IMR-90 (cell line): ENCODE measurements at regions not wholly inside any gene's neighbourhood (a gene's known extent, or its start where the extent isn't known, plus 50 kb on each side); places are given as distances from the start of the nearest gene placed in this dataset.

Experiments used
- ATAC-seq: fragments of 200-7000 bp; cut with Tn5 transposase; 2 replicates; pipeline ENCODE4 v1.9.1; 2020; ENCODE audit warnings: low read depth, mild to moderate bottlenecking, moderate library complexity
- BruUV-seq: library from RNA; stranded (reverse); fragments of 400-500 nt; replicated peaks from 2 replicates; lab custom pipeline; 2021; lab: Mats Ljungman, UMichigan
- CTCF ChIA-PET: fragments of 300-600 bp; formaldehyde crosslinking; extraction: SDS; loops from one replicate; lab custom pipeline; 2021; ENCODE audit warnings: antibody characterized with exemption; lab: Yijun Ruan, JAX
- POLR2A ChIA-PET: fragments of 300-600 bp; sonication (Branson Sonifier 250); formaldehyde crosslinking; loops from one replicate; lab custom pipeline; 2022; ENCODE audit warnings: antibody characterized with exemption; ENCODE audit not compliant: unreplicated experiment; lab: Charles Lee
- DNase-seq: peaks from one replicate; pipeline ENCODE4 v3.0.0; 2013
- H2AFZ ChIP-seq: replicated peaks from 2 replicates; pipeline ENCODE3; 2013; ENCODE audit warnings: low read length, mild to moderate bottlenecking; ENCODE audit not compliant: poor library complexity
- H2AK5ac ChIP-seq: 2 replicates; pipeline ENCODE4 v1.6.1; 2013; ENCODE audit warnings: low read depth, low read length, inconsistent platforms
- H2AK9ac ChIP-seq: replicated peaks from 2 replicates; pipeline ENCODE3; 2013; ENCODE audit warnings: mild to moderate bottlenecking, low read depth, low read length, moderate library complexity; ENCODE audit not compliant: poor library complexity
- H2BK120ac ChIP-seq: 2 replicates; pipeline ENCODE4 v1.6.1; 2013; ENCODE audit warnings: low read depth, low read length, inconsistent platforms
- H2BK15ac ChIP-seq: 3 replicates; pipeline ENCODE4 v1.6.1; 2013; ENCODE audit warnings: low read depth, low read length, inconsistent platforms
- H2BK20ac ChIP-seq: 2 replicates; pipeline ENCODE4 v1.6.1; 2013; ENCODE audit warnings: low read depth, mild to moderate bottlenecking, inconsistent platforms, low read length, moderate library complexity
- H2BK5ac ChIP-seq: 2 replicates; pipeline ENCODE4 v1.6.1; 2013; ENCODE audit warnings: mild to moderate bottlenecking, low read depth, low read length, inconsistent platforms; ENCODE audit not compliant: poor library complexity, severe bottlenecking
- H3K14ac ChIP-seq: replicated peaks from 2 replicates; pipeline ENCODE4 v1.6.1; 2013; ENCODE audit warnings: low read depth, low read length, inconsistent platforms
- H3K18ac ChIP-seq: 2 replicates; pipeline ENCODE4 v1.6.1; 2013; ENCODE audit warnings: low read depth, low read length, control low read depth
- H3K23ac ChIP-seq: 2 replicates; pipeline ENCODE4 v1.6.1; 2013; ENCODE audit warnings: low read depth, low read length, inconsistent platforms
- H3K27ac ChIP-seq: 2 replicates; pipeline ENCODE4 v1.5.1; 2013; ENCODE audit warnings: mild to moderate bottlenecking, control low read depth, low read length; ENCODE audit not compliant: insufficient read depth
- H3K27me3 ChIP-seq: 2 replicates; pipeline ENCODE4 v1.6.1; 2013; ENCODE audit warnings: low read length; ENCODE audit not compliant: control insufficient read depth, insufficient read depth
- H3K36me3 ChIP-seq: 2 replicates; pipeline ENCODE4 v1.6.1; 2013; ENCODE audit warnings: low read length, mixed read lengths; ENCODE audit not compliant: control insufficient read depth, insufficient read depth
- H3K4ac ChIP-seq: 2 replicates; pipeline ENCODE4 v1.6.1; 2013; ENCODE audit warnings: low read depth, low read length, inconsistent platforms
- H3K4me1 ChIP-seq: 2 replicates; pipeline ENCODE4 v1.6.1; 2013; ENCODE audit warnings: low read length, mixed read lengths; ENCODE audit not compliant: control insufficient read depth, insufficient read depth
- H3K4me2 ChIP-seq: 2 replicates; pipeline ENCODE4 v1.6.1; 2013; ENCODE audit warnings: low read depth, mild to moderate bottlenecking, control low read depth, low read length, moderate library complexity
- H3K4me3 ChIP-seq: 2 replicates; pipeline ENCODE4 v1.5.1; 2013; ENCODE audit warnings: low read depth, mild to moderate bottlenecking, control low read depth, low read length, moderate library complexity; ENCODE audit not compliant: insufficient read depth
- H3K56ac ChIP-seq: 2 replicates; pipeline ENCODE4 v1.6.1; 2013; ENCODE audit warnings: low read length, inconsistent platforms; ENCODE audit not compliant: insufficient read depth; ENCODE audit errors: extremely low read depth
- H3K79me1 ChIP-seq, 2 experiments: 2 replicates each; pipeline ENCODE4 v1.6.1; 2013; ENCODE audit warnings: low read length in 2 of 2, inconsistent platforms in 1 of 2, low read depth in 1 of 2
- H3K9ac ChIP-seq: 2 replicates; pipeline ENCODE4 v1.6.1; 2013; ENCODE audit warnings: low read depth, low read length, control low read depth
- H3K9me1 ChIP-seq: 2 replicates; pipeline ENCODE4 v1.6.1; 2013; ENCODE audit warnings: low read length, inconsistent platforms; ENCODE audit not compliant: insufficient read depth
- H3K9me3 ChIP-seq: 2 replicates; pipeline ENCODE4 v1.6.1; 2013; ENCODE audit warnings: low read length; ENCODE audit not compliant: control insufficient read depth, insufficient read depth
- H4K20me1 ChIP-seq: 2 replicates; pipeline ENCODE4 v1.6.1; 2013; ENCODE audit warnings: low read length, inconsistent platforms; ENCODE audit not compliant: insufficient read depth
- H4K5ac ChIP-seq: 2 replicates; pipeline ENCODE4 v1.6.1; 2013; ENCODE audit warnings: mild to moderate bottlenecking, low read depth, low read length, control low read depth
- H4K8ac ChIP-seq, 2 experiments: 2 replicates each; pipeline ENCODE4 v1.6.1; 2013; ENCODE audit warnings: low read depth in 2 of 2, low read length in 2 of 2, control low read depth in 1 of 2, inconsistent platforms in 1 of 2
- H4K91ac ChIP-seq: 2 replicates; pipeline ENCODE4 v1.6.1; 2013; ENCODE audit warnings: low read depth, low read length, inconsistent platforms; ENCODE audit not compliant: insufficient read depth
- BHLHE40 ChIP-seq: fragments of 150-350 bp; IDR thresholded peaks from 2 replicates; pipeline ENCODE4 v1.6.1; 2016; ENCODE audit warnings: mild to moderate bottlenecking, low read depth, low read length
- CEBPB ChIP-seq: IDR thresholded peaks from 2 replicates; pipeline ENCODE4 v1.6.1; 2012; ENCODE audit warnings: low read depth, low read length, improper control_type of control experiment
- CHD1 ChIP-seq: IDR thresholded peaks from 2 replicates; pipeline ENCODE4 v1.6.1; 2012; ENCODE audit warnings: low read depth, low read length, improper control_type of control experiment
- FOS ChIP-seq: fragments of 150-350 bp; IDR thresholded peaks from 2 replicates; pipeline ENCODE4 v1.6.1; 2016; ENCODE audit warnings: low read depth, low read length
- MAFK ChIP-seq: IDR thresholded peaks from 2 replicates; pipeline ENCODE4 v1.6.1; 2012; ENCODE audit warnings: low read depth, low read length, improper control_type of control experiment
- MAZ ChIP-seq: IDR thresholded peaks from 2 replicates; pipeline ENCODE4 v1.6.1; 2012; ENCODE audit warnings: low read depth, mild to moderate bottlenecking, low read length, improper control_type of control experiment, moderate library complexity, borderline replicate concordance
- MXI1 ChIP-seq: IDR thresholded peaks from 2 replicates; pipeline ENCODE4 v1.6.1; 2012; ENCODE audit warnings: low read depth, mild to moderate bottlenecking, low read length, moderate library complexity, borderline replicate concordance
- NFE2L2 ChIP-seq: fragments of 150-350 bp; IDR thresholded peaks from 2 replicates; pipeline ENCODE4 v1.6.1; 2016; ENCODE audit warnings: low read depth, mild to moderate bottlenecking, low read length
- POLR2A ChIP-seq: IDR thresholded peaks from 2 replicates; pipeline ENCODE4 v1.6.1; 2012; ENCODE audit warnings: mild to moderate bottlenecking, low read depth, low read length
- RAD21 ChIP-seq: IDR thresholded peaks from 2 replicates; pipeline ENCODE4 v1.6.1; 2012; ENCODE audit warnings: low read length, improper control_type of control experiment
- RCOR1 ChIP-seq: IDR thresholded peaks from 2 replicates; pipeline ENCODE4 v1.6.1; 2012; ENCODE audit warnings: mild to moderate bottlenecking, low read length, improper control_type of control experiment; ENCODE audit not compliant: insufficient replicate concordance
- RFX5 ChIP-seq: IDR thresholded peaks from 2 replicates; pipeline ENCODE4 v1.8.0; 2012; ENCODE audit warnings: low read depth, mild to moderate bottlenecking, low read length, moderate library complexity
- SMC3 ChIP-seq: fragments of 150-350 bp; IDR thresholded peaks from 2 replicates; pipeline ENCODE4 v1.6.1; 2016; ENCODE audit warnings: low read depth, mild to moderate bottlenecking, antibody characterized with exemption, low read length, moderate library complexity
- WGBS, 2 experiments: methylation state at CpG; one replicate each; pipeline versions ENCODE4 v1.1.5 to v1.1.7; 2013; ENCODE audit warnings: missing lambda C conversion rate in 2 of 2; ENCODE audit not compliant: insufficient read length in 1 of 2; ENCODE audit errors: extremely low coverage in 2 of 2; 5-methylcytosine and 5-hydroxymethylcytosine counted together
- dilution Hi-C: fragments of 300-500 bp; cut with HindIII; formaldehyde crosslinking; loops from one replicate; pipeline ENCODE4 v1.14.3; 2018; ENCODE audit warnings: low sequenced_read_pairs; ENCODE audit not compliant: unreplicated experiment
- in situ Hi-C: fragments of 300-500 bp; cut with MboI; formaldehyde crosslinking; loops from 3 replicates; pipeline ENCODE4 v1.14.3; 2019; ENCODE audit warnings: low sequenced_read_pairs, inconsistent platforms, mixed read lengths
- intact Hi-C: fragments of 100-400 bp; cut with micrococcal nuclease; formaldehyde crosslinking; loops from 2 replicates; pipeline ENCODE4 v1.10.0; 2022
- TF ChIP-seq, protein P1 (sequence below): fragments of 150-350 bp; IDR thresholded peaks from 2 replicates; pipeline ENCODE4 v1.6.1; 2016; ENCODE audit warnings: low read depth, mild to moderate bottlenecking, low read length, moderate library complexity, borderline replicate concordance
- TF ChIP-seq, protein P2 (sequence below): fragments of 150-350 bp; IDR thresholded peaks from 2 replicates; pipeline ENCODE4 v1.6.1; 2017; ENCODE audit warnings: mild to moderate bottlenecking, antibody characterized with exemption, low read length, low read depth
- TF ChIP-seq, protein P3 (sequence below): conservative IDR thresholded peaks from 2 replicates; pipeline ENCODE4 v1.5.1; 2012; ENCODE audit warnings: mild to moderate bottlenecking, low read depth, low read length, improper control_type of control experiment

DNA sequence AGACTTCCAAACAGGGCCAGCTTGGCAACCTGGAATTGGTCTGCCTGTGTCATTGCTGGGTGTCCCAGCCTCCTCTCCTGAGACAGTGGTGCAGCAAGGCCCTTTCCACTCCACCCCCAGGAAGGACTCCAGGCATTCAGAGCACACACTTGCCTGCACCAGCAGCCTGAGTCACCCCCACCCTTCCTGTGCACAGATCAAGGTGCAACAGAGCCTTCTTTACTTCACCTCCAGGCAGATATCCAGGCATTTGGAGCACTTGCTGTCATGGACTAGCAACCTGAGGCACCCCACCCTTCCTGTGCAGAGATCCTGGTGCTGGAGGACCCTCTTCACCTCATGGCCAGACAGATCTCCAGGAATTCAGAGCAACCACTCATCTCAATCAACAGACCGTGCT lies 135.8 kb downstream of the GASK1B start:
- intact Hi-C loops (no loop called here), in situ Hi-C loops (no loop called here), dilution Hi-C loops (no loop called here)
- H4K20me1 ChIP-seq = no peaks in the 10 kb centered on the region
- DNase-seq (no peak), ATAC-seq (no peak)
- no peak overlapping the region for H3K56ac ChIP-seq
- H2AFZ ChIP-seq = no peak overlapping the region
- H3K79me1 ChIP-seq = no peaks in the 10 kb centered on the region
- H2BK120ac ChIP-seq = no peak overlapping the region
- no peak overlapping the region for H3K27ac ChIP-seq
- CTCF ChIA-PET = no interaction called here
- no peak overlapping the region for H2BK15ac ChIP-seq
- WGBS, 2 experiments = no CpG with 5 or more reads among the region's 1 CpG
- TF ChIP-seq RFX5 = no peak
- TF ChIP-seq RAD21 = no peak
- TF ChIP-seq, protein P1, sequence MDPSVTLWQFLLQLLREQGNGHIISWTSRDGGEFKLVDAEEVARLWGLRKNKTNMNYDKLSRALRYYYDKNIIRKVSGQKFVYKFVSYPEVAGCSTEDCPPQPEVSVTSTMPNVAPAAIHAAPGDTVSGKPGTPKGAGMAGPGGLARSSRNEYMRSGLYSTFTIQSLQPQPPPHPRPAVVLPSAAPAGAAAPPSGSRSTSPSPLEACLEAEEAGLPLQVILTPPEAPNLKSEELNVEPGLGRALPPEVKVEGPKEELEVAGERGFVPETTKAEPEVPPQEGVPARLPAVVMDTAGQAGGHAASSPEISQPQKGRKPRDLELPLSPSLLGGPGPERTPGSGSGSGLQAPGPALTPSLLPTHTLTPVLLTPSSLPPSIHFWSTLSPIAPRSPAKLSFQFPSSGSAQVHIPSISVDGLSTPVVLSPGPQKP = no peak
- TF ChIP-seq BHLHE40 = no peak
- no peak for TF ChIP-seq CHD1
- TF ChIP-seq MAFK = no peak
- TF ChIP-seq RCOR1 = no peak
- no peak for TF ChIP-seq MXI1
- TF ChIP-seq MAZ = no peak
- TF ChIP-seq FOS = no peak
- TF ChIP-seq NFE2L2 = no peak
- TF ChIP-seq, protein P2, sequence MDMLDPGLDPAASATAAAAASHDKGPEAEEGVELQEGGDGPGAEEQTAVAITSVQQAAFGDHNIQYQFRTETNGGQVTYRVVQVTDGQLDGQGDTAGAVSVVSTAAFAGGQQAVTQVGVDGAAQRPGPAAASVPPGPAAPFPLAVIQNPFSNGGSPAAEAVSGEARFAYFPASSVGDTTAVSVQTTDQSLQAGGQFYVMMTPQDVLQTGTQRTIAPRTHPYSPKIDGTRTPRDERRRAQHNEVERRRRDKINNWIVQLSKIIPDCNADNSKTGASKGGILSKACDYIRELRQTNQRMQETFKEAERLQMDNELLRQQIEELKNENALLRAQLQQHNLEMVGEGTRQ = no peak
- TF ChIP-seq CEBPB = no peak
- TF ChIP-seq, protein P3, sequence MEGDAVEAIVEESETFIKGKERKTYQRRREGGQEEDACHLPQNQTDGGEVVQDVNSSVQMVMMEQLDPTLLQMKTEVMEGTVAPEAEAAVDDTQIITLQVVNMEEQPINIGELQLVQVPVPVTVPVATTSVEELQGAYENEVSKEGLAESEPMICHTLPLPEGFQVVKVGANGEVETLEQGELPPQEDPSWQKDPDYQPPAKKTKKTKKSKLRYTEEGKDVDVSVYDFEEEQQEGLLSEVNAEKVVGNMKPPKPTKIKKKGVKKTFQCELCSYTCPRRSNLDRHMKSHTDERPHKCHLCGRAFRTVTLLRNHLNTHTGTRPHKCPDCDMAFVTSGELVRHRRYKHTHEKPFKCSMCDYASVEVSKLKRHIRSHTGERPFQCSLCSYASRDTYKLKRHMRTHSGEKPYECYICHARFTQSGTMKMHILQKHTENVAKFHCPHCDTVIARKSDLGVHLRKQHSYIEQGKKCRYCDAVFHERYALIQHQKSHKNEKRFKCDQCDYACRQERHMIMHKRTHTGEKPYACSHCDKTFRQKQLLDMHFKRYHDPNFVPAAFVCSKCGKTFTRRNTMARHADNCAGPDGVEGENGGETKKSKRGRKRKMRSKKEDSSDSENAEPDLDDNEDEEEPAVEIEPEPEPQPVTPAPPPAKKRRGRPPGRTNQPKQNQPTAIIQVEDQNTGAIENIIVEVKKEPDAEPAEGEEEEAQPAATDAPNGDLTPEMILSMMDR = no peak
- TF ChIP-seq POLR2A = no peak
- no peak for TF ChIP-seq SMC3
- H3K4me3 ChIP-seq = no peak overlapping the region
- H4K91ac ChIP-seq = no peak overlapping the region
- no TSS peak for BruUV-seq
- H3K4ac ChIP-seq = no peak overlapping the region
- no peaks in the 10 kb centered on the region for H3K4me1 ChIP-seq
- H4K5ac ChIP-seq = no peak overlapping the region
- H3K9ac ChIP-seq = no peak overlapping the region
- H2BK20ac ChIP-seq = no peak overlapping the region
- no peak overlapping the region for H3K18ac ChIP-seq
- H3K14ac ChIP-seq = no peak overlapping the region
- no peaks in the 10 kb centered on the region for H3K36me3 ChIP-seq
- H3K4me2 ChIP-seq = no peak overlapping the region
- H4K8ac ChIP-seq = no peak overlapping the region
- H2AK9ac ChIP-seq = no peak overlapping the region
- POLR2A ChIA-PET = no interaction called here
- H3K9me1 ChIP-seq = no peaks in the 10 kb centered on the region
- H2AK5ac ChIP-seq = no peak overlapping the region
- H2BK5ac ChIP-seq = no peak overlapping the region
- peaks cover 4% of the 10 kb centered on the region; the same call in 1 of the 2 replicates for H3K9me3 ChIP-seq
- H3K23ac ChIP-seq = no peak overlapping the region
- H3K27me3 ChIP-seq = no peaks in the 10 kb centered on the region
